CD4-positive, alpha-beta T cell treated with Interleukin-10 for 1 hour (primary cell): ENCODE measurements at regions not wholly inside any gene's neighbourhood (a gene's known extent, or its start where the extent isn't known, plus 50 kb on each side); places are given as distances from the start of the nearest gene placed in this dataset.

Source experiments
- DNase-seq: peaks from one replicate; pipeline ENCODE4 v3.0.0-alpha.2; 2020

DNA sequence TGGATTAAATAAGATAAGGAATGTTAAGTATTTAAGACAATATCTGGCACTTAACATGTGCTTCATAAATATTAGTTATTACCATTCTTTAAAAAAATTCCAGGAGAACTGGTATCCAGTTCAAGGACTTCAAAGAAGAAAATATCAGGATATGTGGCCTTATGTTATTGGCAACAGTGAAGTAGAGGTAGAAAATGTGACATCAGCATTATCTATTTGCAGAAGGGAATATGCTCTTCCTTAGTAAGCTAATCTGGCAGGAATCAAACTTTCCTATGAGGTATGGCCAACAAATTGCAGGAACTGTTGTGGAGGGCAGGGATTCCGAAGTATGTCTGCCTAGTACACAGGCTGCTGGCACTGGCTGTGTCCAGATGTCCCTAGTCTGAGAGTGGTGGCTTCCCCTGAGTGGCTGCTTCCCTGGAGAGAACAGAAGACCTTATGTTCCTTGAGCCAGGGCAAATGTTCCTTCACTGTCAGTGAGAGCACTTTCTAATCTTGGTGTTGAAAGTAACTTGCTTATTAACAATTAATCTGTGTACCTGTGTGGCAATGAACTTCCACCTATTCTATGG, 351.7 kb upstream of the THRB start:
- no peak for DNase-seq

DNA sequence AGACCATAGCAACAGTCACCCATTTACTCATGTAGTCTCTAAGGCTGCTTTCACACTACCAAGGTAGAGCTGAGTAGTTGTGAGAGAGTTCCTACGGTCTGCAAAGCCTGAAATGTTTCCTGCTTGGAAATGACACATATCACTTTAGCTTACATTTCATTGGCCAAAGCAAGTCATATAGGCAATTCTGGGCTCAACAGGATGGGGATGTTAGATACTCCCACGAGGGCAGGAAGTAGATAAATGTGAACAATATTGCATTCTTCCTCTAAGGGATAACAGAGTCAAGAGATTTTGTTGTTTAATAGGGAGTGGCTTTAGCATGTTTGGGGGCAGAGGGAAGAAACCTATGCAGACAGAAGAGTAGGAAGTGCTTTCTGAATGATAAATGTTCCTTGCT, 355.6 kb upstream of the THRB start:
- DNase-seq, result no peak

DNA sequence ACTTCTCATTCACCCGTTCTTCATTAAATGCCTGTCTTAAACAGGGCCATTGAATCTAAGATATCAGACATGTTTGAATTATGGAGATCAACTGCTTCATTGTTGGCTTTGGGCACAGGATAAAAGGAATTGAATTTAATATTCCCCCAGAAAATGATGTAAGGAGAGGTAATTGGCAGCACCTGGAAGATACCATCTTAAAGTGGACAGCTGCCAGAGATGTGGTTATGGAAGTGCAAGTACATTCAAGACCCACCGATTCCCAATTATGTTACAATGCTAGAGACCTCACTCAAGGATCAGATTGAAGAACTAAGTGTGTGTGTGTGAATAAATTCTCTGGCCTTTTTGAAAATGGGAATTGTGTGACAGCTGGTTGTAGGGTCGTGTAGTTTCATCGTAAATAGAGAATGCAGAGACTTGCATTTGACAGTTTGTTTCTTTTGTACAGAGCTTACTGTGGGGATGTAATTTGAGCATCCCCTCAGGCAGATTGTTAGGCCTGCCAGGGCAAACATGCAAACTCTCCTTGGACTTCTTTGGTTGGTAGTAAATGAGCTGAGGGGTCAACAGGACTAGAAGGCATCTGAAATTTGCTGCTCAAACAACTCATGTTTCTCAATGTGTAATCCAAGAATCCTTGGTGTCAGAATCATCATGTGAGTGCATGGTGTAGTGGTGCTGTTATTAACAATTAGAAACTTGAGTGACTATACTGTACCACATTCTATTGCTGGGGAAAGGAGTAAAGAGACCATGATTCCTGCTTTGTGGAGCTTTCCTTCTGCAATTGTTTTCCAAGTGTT, 359.2 kb upstream of the THRB start:
- DNase-seq, result no peak

DNA sequence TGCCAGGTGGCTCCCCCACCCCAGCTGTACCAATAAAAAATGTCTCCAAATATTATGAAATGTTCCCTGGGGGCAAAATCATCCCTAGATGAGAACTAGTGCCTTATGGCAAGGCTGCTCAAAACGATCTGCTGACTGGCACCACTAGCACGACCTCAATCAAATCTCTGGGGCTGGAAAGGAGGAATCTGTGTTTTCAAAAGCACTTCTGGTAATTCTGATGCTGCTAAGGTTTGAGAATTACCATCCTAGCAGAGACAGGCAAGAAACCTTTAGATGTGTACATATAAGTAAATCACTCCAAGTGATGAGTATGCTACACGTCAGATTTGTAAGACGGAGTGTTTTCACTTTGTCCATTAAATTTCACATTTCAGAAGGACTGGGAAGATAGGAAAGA, 360.1 kb upstream of the THRB start:
- DNase-seq, result no peak

DNA sequence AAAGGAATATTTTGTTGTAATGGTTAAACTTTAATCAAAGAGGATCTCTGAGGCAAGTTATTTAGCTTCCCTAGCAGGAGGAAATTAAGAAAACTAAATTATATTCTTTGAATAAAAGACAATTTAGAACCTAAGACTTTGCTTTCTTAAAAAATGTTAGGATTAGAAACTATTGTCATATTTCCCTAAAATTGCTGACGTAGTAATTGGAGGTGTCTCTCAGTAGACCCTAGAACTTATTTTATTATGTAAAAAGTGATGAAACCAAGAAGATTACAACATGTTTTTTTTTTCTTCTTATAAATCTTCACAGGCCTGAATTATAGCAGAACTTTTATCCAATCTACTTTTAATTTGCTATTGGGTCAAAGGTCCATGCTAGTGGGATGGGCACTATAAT, 363.3 kb upstream of the THRB start:
- no peak for DNase-seq

DNA sequence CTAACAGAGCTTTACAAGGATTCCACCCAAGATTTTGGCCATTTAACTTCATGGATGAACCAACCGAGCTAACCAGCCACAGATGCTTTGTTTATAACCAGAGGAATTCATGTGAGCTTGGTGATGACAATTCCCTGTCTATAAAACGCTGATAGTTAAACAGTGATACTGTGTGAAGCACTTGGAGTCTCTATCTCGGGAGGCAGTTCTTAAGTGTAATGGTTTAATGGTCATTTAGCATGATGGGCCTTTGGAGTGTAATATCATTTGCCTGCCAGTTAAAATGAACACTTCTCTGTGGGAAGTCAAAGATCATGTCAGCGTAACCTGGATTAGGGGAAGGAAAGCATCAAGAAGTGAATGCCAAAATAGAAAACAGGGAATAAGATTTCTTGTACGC, 368.6 kb upstream of the THRB start:
- DNase-seq, result no peak

DNA sequence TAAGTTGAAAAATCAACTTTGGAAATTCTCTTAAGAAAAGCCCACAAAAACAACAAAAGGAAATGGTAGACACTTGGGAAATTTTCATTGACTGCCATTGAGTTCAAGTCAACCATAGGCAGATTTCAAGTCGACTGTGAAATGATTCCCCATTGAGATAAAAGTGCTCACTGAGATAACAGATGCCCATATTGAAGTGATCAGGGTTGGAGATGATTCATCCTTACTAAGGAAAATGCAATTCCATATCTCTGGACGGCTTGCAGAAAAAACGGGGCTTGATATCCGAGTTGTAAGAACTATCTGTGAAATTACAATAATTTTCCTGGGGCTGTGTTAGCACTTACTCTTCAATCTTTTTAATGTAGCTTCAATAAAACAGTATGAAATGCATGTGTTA, 373.1 kb upstream of the THRB start:
- no peak for DNase-seq

DNA sequence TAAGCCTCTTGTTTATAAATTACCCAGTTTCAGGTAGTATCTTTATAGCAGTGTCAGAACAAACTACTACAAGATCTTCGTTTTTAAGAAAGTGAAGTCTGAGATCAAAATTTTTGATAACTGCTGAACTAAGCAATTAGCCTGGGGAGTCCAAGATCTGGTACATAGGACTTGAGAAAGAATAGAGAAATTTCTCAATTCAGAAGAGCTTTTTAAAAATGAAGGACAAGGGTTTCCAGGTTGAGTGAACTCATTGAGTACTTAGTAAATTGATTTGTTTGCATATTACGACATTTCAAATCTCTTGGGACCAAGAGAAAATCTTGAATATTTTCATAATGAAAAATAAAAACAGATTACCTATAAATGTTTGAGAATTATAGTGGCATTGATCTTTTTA, 386.6 kb upstream of the THRB start:
- no peak for DNase-seq

DNA sequence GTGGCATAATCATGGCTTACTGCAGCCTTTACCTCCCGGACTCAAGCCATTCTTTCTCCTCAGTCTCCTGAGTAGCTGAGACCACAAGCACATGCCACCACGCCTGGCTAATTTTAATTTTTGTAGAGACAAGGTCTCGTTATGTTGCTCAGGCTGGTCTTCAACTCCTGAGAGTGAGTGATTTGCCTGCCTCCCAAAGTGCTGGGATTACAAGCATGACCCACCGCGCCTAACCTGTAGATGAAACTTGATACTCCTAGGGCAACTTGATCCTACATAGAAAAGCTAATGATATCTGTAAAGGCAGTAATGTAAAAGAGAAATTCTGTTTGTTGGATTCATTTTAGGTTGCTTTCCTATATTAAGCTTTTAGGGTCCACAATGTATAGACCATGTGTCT, 391.9 kb upstream of the THRB start:
- no peak for DNase-seq

DNA sequence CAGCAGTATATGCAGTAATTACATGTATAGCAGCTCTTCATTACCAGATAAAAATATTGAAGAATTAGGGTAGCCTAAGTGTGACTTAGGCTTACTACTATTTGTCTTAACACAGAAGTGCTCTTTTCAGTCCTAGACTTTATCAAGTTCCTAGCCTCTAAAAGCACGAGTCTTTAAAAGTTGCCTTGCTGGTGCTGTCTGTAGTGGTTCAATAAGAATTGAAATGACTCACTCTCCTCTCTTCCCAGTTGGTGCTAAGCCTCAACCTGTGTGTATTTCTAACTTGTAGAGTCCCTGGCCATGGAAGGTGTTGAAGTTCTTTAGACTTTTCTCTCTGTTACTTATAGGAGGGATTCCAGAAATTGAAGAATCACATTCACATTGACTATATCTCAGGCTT, 395.4 kb upstream of the THRB start:
- no peak for DNase-seq

DNA sequence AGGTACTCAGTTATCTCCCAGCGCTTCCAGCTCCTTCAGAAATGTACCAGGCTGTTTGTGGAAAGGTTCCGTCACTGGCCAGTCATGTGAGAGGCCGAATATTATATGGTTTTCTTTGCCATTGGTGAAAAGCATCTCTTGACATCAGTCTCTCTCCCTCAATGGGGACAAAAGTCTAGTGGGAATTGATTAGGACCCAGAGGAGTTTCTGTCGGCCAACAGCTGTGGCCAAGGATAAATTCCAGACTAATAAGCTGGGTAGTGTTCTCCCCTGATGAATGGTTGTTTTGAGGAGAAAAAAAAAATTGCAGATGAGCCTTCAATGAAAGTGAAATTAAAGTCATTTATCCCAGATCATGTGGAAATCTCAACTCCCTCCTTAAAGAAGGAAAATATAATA, 404.7 kb upstream of the THRB start:
- DNase-seq, result no peak

DNA sequence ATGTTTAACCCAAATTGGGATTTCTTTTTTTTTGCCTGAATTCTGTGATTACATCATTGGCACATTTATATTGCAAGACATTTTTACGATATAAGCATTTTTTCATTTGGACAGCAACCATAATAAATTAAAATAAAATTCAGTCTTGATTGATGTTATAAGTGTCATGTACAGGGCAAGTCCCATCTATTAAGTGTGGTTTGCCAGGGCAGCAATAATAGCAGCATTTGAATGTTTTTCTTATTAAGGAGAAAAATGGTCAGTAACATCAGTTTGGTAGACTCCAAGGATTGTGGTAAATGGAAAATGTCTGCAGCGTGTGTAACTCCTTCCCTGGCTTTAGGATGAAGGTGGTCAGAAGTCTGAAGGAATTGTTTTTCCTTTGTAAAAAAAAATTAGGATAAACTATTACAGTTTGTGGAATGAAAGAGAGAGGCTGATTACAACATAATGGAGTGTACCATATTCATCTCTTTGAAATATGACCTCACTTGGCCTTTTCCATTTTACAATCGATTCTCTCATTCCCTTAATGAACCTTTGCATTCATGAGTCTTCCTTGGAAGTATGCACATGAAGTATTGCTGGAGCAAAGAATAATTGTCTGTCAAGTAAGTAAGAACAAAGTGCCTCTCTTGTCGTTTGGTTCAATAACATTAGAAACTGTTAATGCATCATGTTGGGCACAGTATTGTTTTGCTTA, 405.4 kb upstream of the THRB start:
- no peak for DNase-seq

DNA sequence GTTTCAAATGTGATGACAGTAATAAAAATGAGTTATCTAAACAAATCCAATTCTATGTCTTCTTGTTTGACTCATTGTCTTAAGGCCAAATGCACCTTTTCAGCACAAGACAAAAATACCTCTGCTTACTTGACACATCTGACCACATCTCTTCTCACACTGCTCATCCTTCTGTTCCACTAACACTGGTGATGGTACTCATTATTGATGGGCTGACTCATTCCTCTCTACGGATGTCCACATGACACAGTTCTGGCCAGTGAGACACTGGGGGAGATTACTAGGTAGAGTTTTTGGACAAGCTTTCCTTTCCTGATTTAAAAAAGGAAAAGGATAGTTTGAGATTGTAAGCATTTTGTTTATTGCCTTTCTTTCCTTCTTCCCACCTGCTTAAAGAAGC, 410.6 kb upstream of the THRB start:
- no peak for DNase-seq

DNA sequence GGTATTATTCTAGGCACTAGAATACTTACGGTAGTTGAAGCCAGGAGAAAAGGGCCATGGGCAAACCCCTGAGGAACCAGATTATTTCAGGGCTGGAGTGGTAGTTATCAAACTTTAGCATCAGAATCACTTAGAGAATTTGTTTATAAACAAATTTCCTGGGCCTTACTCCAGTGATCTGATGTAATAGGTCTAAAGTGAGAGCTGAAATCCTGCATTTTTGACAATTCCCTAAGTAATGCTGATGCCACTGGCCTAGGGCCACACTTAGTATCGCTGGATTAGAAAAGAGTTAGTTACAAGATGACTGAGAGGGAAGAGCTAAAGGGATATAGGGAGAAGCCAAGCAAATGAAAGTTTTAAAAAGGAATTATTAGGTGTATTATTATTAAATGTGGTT, 412.5 kb upstream of the THRB start:
- DNase-seq, result no peak

DNA sequence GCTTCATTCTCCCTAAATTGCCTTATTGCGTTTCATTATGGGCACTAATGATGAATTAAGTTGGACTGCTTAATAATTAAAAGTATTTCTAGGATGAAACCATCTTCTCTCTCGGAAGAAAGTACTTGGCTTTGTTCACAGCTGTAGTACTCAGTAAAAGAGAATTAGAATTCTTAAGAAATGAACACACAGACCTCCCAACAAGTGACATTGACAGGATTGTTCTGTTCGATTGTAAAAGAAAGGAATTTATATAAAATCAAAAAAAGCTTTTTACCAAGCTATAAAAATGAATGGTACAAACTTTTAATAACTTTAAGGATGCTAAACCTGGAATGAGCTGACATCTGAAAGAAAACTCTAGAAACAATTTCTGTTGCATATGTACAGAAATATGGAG, 416.4 kb upstream of the THRB start:
- no peak for DNase-seq

DNA sequence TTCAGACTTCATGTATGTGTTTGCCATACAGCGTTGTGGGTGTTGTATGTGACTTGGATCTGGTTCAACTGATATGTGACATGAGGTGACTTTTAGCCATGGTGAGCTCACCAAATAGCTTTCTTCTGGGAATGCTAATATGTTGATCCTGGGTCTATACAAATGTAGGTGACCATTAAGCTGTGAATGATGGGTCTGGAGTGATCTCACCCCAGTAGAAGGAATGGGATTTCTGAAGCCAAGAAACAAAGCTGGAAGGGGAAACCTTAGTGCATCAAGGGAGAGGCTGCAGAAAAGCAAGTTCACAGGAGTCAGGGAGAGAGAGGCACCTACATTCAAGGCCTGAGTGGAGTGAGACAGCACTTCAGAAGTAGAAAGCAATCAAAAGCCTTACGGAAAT, 421.0 kb upstream of the THRB start:
- DNase-seq, result no peak

DNA sequence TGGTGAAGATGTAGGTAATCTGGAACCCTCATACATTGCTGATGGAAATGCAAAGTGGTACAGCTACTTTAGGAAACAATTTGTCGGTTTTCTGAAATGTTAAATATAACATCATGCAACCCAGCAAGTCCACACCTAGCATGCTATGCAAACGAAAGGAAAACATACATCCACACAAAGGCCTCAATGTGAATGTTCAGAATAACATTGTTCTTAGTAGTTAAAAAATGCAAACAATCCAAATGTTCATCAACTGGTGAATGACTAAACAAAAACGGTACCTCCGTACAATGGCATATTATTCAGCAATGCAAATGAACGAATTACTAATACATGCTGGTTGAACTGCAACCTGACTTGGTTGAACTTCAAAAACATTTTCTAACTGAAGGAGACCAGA, 423.3 kb upstream of the THRB start:
- no peak for DNase-seq

DNA sequence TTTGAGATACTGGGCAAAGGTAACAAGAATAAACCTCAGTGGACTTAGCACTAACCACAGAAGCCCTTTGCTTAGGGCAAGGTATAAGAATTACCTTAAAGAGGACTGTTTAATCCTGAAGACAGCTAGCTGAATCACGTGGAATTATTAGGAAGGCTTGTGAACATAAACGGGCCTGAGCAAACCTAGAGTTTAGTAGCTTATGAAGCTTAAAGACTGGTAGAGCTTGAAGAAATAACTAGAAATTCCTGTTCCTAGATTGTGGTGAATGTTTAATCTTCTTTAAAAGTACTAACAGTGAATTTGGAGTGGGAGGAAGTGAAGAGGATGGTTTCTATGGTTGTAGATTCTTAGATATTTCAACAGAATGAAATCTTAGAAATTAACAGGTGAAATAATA, 428.9 kb upstream of the THRB start:
- no peak for DNase-seq

DNA sequence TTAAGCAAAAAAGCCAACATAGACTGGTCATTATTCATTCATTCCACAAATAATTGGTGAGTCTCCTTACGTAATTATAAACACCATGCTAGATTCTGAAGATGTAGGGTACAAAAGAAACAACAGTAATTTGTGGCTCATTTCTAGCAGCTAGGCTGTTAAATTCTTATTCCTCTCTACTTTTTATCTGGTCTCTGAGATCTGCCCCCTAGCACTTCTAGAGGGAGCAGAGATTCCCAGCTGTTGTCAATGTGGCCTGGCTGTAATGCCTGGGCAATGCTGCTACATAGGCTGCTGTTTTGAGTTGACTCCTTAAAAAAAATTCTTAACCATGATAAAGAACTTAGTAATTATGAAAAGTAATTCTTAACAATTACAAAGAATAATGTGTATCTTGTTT, 434.9 kb upstream of the THRB start:
- no peak for DNase-seq

DNA sequence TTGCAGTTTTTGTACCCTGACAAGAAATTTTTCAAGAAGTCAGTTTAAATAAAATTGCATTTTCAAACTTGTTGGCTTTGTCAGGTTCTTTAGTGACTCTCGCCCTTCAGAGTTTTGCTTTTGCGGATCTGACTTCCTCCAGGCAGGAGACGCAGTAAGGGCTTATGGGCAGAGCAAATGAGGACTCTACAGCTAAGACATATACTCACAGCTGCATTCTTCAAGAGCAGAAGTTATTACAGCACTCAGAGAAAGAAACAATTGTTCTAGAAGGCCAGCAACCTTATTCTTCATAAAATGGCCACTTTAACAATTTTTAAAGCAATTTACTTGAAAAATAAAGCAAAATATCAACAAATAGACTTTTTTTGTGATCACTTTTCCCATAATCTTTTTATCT, 438.8 kb upstream of the THRB start:
- no peak for DNase-seq

DNA sequence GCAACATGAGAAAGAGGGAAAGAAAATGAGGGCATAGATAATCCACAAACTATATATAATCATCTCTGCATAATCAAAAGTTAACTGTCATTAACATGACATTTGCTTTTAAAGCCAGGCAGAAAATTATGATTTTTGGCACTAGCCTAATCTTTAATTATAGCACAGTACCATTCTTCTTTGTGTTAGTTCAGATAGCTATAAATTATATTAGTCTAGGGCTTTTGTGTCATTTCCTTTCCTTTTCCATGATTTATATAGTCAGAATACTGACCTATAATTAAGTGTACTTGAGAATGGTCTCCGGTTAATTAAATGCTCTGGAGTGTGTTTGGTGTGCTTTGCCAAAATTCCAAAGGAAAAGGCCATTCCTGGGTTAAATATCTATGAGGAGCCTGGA, 441.9 kb upstream of the THRB start:
- no peak for DNase-seq

DNA sequence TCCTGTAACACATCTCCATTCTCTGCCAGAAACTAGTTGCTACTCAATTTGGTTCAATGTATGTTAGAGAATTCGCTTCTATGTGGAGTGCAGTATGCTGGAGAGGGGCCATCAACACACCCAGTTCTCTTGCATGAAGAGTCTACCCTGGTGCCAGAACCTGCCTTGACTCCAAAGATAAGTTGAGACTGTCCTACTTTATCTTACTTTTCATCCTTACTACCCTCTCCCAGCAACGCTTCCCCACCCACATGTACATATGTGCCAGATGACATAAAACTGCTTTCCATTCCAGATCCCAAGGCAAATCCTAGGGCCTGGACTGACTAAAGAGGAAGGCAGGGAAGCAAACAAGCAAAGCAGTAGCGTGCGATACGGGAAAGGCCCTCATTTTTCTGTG, 442.6 kb upstream of the THRB start:
- DNase-seq, result no peak

DNA sequence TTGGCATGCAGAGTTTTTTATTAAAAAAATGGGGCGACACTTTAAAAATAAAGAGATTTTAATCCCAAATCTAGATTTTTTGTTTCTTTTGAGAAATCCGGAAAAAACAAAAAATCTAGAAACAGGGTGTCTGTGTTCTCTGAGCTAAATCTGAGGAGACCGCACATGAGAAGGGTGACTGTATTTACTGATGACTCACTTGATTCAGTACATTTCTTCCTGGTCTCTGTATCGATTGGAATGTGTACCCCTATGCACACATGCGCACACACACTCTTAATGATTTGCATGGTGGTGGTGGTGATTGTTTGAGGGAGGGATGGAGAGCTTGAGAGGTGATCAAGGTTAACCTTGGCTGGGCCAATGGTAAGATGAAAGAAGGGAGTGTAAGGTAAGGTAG, 443.1 kb upstream of the THRB start:
- no peak for DNase-seq

DNA sequence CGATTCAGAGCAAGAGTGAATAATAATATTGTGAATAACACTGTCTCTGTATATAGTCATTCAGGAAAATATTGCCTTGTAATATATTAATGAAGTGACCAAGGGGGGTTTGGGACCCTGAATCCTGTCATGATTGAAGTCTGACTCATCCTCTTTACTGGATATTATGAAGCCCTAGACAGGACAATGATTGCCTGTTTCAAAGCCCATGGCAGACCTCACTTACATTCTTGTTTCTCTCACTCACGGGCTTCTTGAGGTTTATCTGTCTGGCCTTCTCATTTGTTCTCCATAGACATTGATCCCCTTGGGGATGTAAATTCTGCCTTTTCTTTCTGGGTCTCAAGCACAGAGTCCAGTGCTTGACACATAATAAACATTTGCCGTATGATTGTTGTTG, 449.3 kb upstream of the THRB start:
- no peak for DNase-seq
